ENCODE measurements at regions not wholly inside any gene's neighbourhood (a gene's known extent, or its start where the extent isn't known, plus 50 kb on each side); places are given as distances from the start of the nearest gene placed in this dataset.

GRCh38 chr10:47059606-47060311 is 148.5 kb downstream of the PTPN20 start:
- Histone ChIP-seq H3K27ac (ENCODE audit: low read depth in 1 of 2, low read length in 1 of 2) (no peak overlapping the region), H3K4me1 (ENCODE audit: control insufficient read depth in 5 of 5, insufficient read depth in 5 of 5, low read length in 5 of 5) (peaks cover 0 to 10% (median 0%) of the 10 kb centered on the region in 5 donors), H3K9ac (ENCODE audit: insufficient read depth in 1 of 2, low read length in 2 of 2) (no peak overlapping the region), H3K36me3 (ENCODE audit: control insufficient read depth in 4 of 4, insufficient read depth in 4 of 4, low read length in 4 of 4) (no peaks in the 10 kb centered on the region), H3K4me3 (no peak overlapping the region), H3K27me3 (ENCODE audit: control insufficient read depth in 3 of 3, insufficient read depth in 3 of 3, low read length in 2 of 3) (no peaks in the 10 kb centered on the region), H3K9me3 (ENCODE audit: control insufficient read depth in 4 of 4, insufficient read depth in 3 of 4, low read length in 3 of 4) (no peaks in the 10 kb centered on the region)
- WGBS, 2 donors = 92 to 95% methylated on average over 15 of the region's 15 CpGs
- no peak for TF ChIP-seq CTCF (IDR thresholded peaks at IDR 0.05; ENCODE audit: control extremely low read depth, extremely low read depth)
- DNase-seq = no peak
- ATAC-seq (ENCODE audit: insufficient read depth, low FRiP score) = no peak

GRCh38 chr10:47060356-47060755 is 149.1 kb downstream of the PTPN20 start:
- H3K9ac ChIP-seq (ENCODE audit: insufficient read depth in 1 of 2, low read length in 2 of 2) = no peak overlapping the region
- H3K9me3 ChIP-seq (ENCODE audit: control insufficient read depth in 4 of 4, insufficient read depth in 3 of 4, low read length in 3 of 4) = no peaks in the 10 kb centered on the region
- TF ChIP-seq CTCF (IDR thresholded peaks at IDR 0.05; ENCODE audit: control extremely low read depth, extremely low read depth) = no peak
- no peaks in the 10 kb centered on the region for H3K27me3 ChIP-seq (ENCODE audit: control insufficient read depth in 3 of 3, insufficient read depth in 3 of 3, low read length in 2 of 3)
- no peak overlapping the region for H3K27ac ChIP-seq (ENCODE audit: low read depth in 1 of 2, low read length in 1 of 2)
- H3K36me3 ChIP-seq (ENCODE audit: control insufficient read depth in 4 of 4, insufficient read depth in 4 of 4, low read length in 4 of 4) = no peaks in the 10 kb centered on the region
- 90 to 95% methylated on average over 5 of the region's 5 CpGs for WGBS, 2 donors
- ATAC-seq (ENCODE audit: insufficient read depth, low FRiP score) = no peak
- H3K4me1 ChIP-seq (ENCODE audit: control insufficient read depth in 5 of 5, insufficient read depth in 5 of 5, low read length in 5 of 5) = peaks cover 0 to 10% (median 0%) of the 10 kb centered on the region in 5 donors
- no peak overlapping the region for H3K4me3 ChIP-seq
- DNase-seq = no peak

GRCh38 chr10:47060993-47061500 is 149.8 kb downstream of the PTPN20 start:
- Histone ChIP-seq H3K9me3 (ENCODE audit: control insufficient read depth in 4 of 4, insufficient read depth in 3 of 4, low read length in 3 of 4) (no peaks in the 10 kb centered on the region), H3K4me1 (ENCODE audit: control insufficient read depth in 5 of 5, insufficient read depth in 5 of 5, low read length in 5 of 5) (peaks cover 0 to 5% (median 0%) of the 10 kb centered on the region in 5 donors), H3K9ac (ENCODE audit: insufficient read depth in 1 of 2, low read length in 2 of 2) (no peak overlapping the region), H3K27me3 (ENCODE audit: control insufficient read depth in 3 of 3, insufficient read depth in 3 of 3, low read length in 2 of 3) (no peaks in the 10 kb centered on the region), H3K4me3 (no peak overlapping the region), H3K36me3 (ENCODE audit: control insufficient read depth in 4 of 4, insufficient read depth in 4 of 4, low read length in 4 of 4) (no peaks in the 10 kb centered on the region), H3K27ac (ENCODE audit: low read depth in 1 of 2, low read length in 1 of 2) (no peak overlapping the region)
- WGBS, 2 donors = 79 to 82% methylated on average over 8 of the region's 8 CpGs
- DNase-seq (no peak), ATAC-seq (ENCODE audit: insufficient read depth, low FRiP score) (no peak)
- no peak for TF ChIP-seq CTCF (IDR thresholded peaks at IDR 0.05; ENCODE audit: control extremely low read depth, extremely low read depth)
